Lung (tissue), 11 donors: ENCODE measurements at regions not wholly inside any gene's neighbourhood (a gene's known extent, or its start where the extent isn't known, plus 50 kb on each side); places are given as distances from the start of the nearest gene placed in this dataset.

ENCODE experiments used
- ATAC-seq: fragments of 200-7000 bp; cut with Tn5 transposase; one replicate; pipeline ENCODE4 v1.9.1; 2020; ENCODE audit warnings: moderate number of reproducible peaks; ENCODE audit not compliant: insufficient read depth, low FRiP score
- DNase-seq, 3 donors: peaks; one replicate each; pipeline ENCODE4 v3.0.0-alpha.2; 2013 to 2017
- H3K27ac ChIP-seq, 2 donors: one replicate each; pipeline ENCODE4 v1.5.1; 2013; ENCODE audit warnings: mild to moderate bottlenecking in 2 of 2, moderate library complexity in 2 of 2, control low read depth in 1 of 2, inconsistent platforms in 1 of 2, low read depth in 1 of 2, low read length in 1 of 2
- H3K27me3 ChIP-seq, 3 donors: one replicate each; pipeline ENCODE4 v1.5.1; 2013; ENCODE audit warnings: low read length in 2 of 3; ENCODE audit not compliant: control insufficient read depth in 3 of 3, insufficient read depth in 3 of 3
- H3K36me3 ChIP-seq, 4 donors: one replicate each; pipeline ENCODE4 v1.5.1; 2013; ENCODE audit warnings: low read length in 4 of 4, mild to moderate bottlenecking in 1 of 4, moderate library complexity in 1 of 4; ENCODE audit not compliant: control insufficient read depth in 4 of 4, insufficient read depth in 4 of 4
- H3K4me1 ChIP-seq, 5 donors: one replicate each; pipeline ENCODE4 v1.5.1; 2013; ENCODE audit warnings: low read length in 5 of 5, mild to moderate bottlenecking in 2 of 5, moderate library complexity in 1 of 5; ENCODE audit not compliant: control insufficient read depth in 5 of 5, insufficient read depth in 5 of 5
- H3K4me3 ChIP-seq: one replicate; pipeline ENCODE4 v1.5.1; 2013; ENCODE audit warnings: mild to moderate bottlenecking, control low read depth, moderate library complexity
- H3K9ac ChIP-seq, 2 donors: one replicate each; pipeline ENCODE4 v1.5.1; 2013; ENCODE audit warnings: low read length in 2 of 2, control low read depth in 1 of 2; ENCODE audit not compliant: insufficient read depth in 1 of 2
- H3K9me3 ChIP-seq, 4 donors: one replicate each; pipeline ENCODE4 v1.5.1; 2013; ENCODE audit warnings: low read length in 3 of 4, mild to moderate bottlenecking in 1 of 4, moderate library complexity in 1 of 4; ENCODE audit not compliant: control insufficient read depth in 4 of 4, insufficient read depth in 3 of 4
- CTCF ChIP-seq: IDR thresholded peaks from 2 replicates; pipeline ENCODE4 v1.5.1; 2012; ENCODE audit warnings: mild to moderate bottlenecking; ENCODE audit errors: control extremely low read depth, extremely low read depth
- WGBS, 2 donors: extraction: QIAGEN DNeasy Blood & Tissue Kit; methylation state at CpG; one replicate each; pipeline ENCODE4 v1.1.7; 2013; 5-methylcytosine and 5-hydroxymethylcytosine counted together
- donor health status: control.
- donor health status: control.
- donor health status: Bipolar disorder and iron deficiency.
- donor health status: healthy.
- donor health status: DM: yes; HTN: yes; CAD: no.

DNA sequence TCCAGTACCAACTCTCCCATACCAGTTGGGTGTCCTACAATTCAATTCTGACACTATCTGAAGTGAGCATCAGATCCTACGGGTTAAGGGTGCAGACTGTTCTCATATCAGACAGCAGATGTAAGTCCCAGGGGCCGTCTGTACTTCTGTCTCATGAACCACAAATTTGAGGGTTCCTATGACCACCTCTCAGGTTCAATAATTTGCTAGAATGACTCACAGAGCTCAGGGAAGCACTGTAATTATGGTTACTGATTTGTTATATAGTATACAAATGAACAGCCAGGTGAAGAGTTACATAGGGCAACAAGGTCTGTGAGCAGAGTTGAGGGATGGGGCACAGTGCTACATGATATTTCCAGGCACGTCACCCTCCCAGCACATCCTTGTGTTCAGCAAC is 499.1 kb downstream of the DMAC1 start:
- H3K4me3 ChIP-seq: no peak overlapping the region
- no peak for ATAC-seq
- no peak for TF ChIP-seq CTCF
- H3K9me3 ChIP-seq: no peaks in the 10 kb centered on the region
- no peak overlapping the region for H3K27ac ChIP-seq
- no peaks in the 10 kb centered on the region for H3K36me3 ChIP-seq
- DNase-seq: no peak
- no peak overlapping the region for H3K9ac ChIP-seq
- peaks cover 0 to 1% (median 0%) of the 10 kb centered on the region in 5 donors for H3K4me1 ChIP-seq
- peaks cover 0 to 8% (median 0%) of the 10 kb centered on the region in 3 donors for H3K27me3 ChIP-seq
- WGBS, 2 donors: 83 to 89% methylated on average over 3 of the region's 3 CpGs

DNA sequence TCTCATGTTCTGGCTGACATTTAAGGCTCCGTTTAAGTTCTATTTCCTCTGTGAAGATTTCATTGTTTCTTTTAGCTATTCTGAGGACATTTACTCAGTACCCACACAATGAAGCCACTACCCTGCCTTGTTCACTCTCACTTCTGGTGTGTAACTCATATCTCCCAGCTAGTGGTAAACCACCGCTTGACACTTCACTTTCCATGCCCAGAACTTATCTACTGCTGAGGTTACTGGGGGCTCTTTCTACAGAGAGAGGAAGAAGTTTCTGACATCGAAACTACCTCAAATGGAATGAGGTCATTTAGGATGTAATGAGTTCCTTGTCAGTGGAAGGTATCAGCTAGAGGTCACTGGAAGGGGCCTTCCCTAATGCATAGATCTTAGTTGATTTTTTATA is 501.5 kb downstream of the DMAC1 start:
- H3K9ac ChIP-seq: no peak overlapping the region
- WGBS, 2 donors: 41 to 52% methylated on average over 3 of the region's 3 CpGs
- no peak for ATAC-seq
- TF ChIP-seq CTCF: no peak
- DNase-seq: no peak
- no peak overlapping the region for H3K4me3 ChIP-seq
- H3K36me3 ChIP-seq: no peaks in the 10 kb centered on the region
- H3K27me3 ChIP-seq: peaks cover 0 to 5% (median 0%) of the 10 kb centered on the region in 3 donors
- peaks cover 0 to 1% (median 0%) of the 10 kb centered on the region in 5 donors for H3K4me1 ChIP-seq
- H3K27ac ChIP-seq: no peak overlapping the region
- no peaks in the 10 kb centered on the region for H3K9me3 ChIP-seq

GRCh38 chr9:7297521-7297920 is 502.1 kb downstream of the DMAC1 start:
- Histone ChIP-seq H3K9ac (no peak overlapping the region), H3K27ac (no peak overlapping the region), H3K4me3 (no peak overlapping the region), H3K36me3 (no peaks in the 10 kb centered on the region), H3K27me3 (peaks cover 0 to 5% (median 0%) of the 10 kb centered on the region in 3 donors), H3K4me1 (peaks cover 0 to 1% (median 0%) of the 10 kb centered on the region in 5 donors), H3K9me3 (no peaks in the 10 kb centered on the region)
- WGBS, 2 donors: 84 to 91% methylated on average over 1 of the region's 1 CpG
- TF ChIP-seq CTCF: no peak
- DNase-seq (no peak), ATAC-seq (no peak)

GRCh38 chr9:7293091-7293490 is 506.5 kb downstream of the DMAC1 start:
- no peak for ATAC-seq
- DNase-seq: no peak
- WGBS, 2 donors: 88 to 93% methylated on average over 1 of the region's 1 CpG

More at GRCh38 chr9:7293091-7293490, 506.5 kb downstream of the DMAC1 start:
- Histone ChIP-seq H3K27ac (no peak overlapping the region), H3K4me1 (peaks cover 0 to 7% (median 0%) of the 10 kb centered on the region in 5 donors), H3K36me3 (no peaks in the 10 kb centered on the region), H3K9me3 (no peaks in the 10 kb centered on the region), H3K4me3 (no peak overlapping the region), H3K9ac (no peak overlapping the region), H3K27me3 (no peaks in the 10 kb centered on the region)
- TF ChIP-seq CTCF: no peak
